Liver (tissue), 8 donors: ENCODE measurements at regions not wholly inside any gene's neighbourhood (a gene's known extent, or its start where the extent isn't known, plus 50 kb on each side); places are given as distances from the start of the nearest gene placed in this dataset.

Experiments
- DNase-seq: peaks from one replicate; pipeline ENCODE4 v3.0.0-alpha.2; 2017; ENCODE audit warnings: low spot score
- H3K27ac ChIP-seq, 2 donors: one replicate each; pipeline ENCODE4 v1.7.0; 2013; ENCODE audit warnings: inconsistent platforms in 2 of 2, low read length in 2 of 2, control low read depth in 1 of 2, low read depth in 1 of 2, mild to moderate bottlenecking in 1 of 2
- H3K27me3 ChIP-seq, 4 donors: one replicate each; pipeline versions ENCODE4 v1.6.1 to v1.7.0; 2013; ENCODE audit warnings: low read length in 3 of 4, inconsistent platforms in 1 of 4, mild to moderate bottlenecking in 1 of 4, moderate library complexity in 1 of 4; ENCODE audit not compliant: control insufficient read depth in 4 of 4, insufficient read depth in 4 of 4
- H3K36me3 ChIP-seq, 4 donors: one replicate each; pipeline versions ENCODE4 v1.6.1 to v1.7.0; 2013; ENCODE audit warnings: low read length in 3 of 4, mild to moderate bottlenecking in 3 of 4, low read depth in 1 of 4, moderate library complexity in 1 of 4; ENCODE audit not compliant: control insufficient read depth in 4 of 4, insufficient read depth in 3 of 4
- H3K4me1 ChIP-seq, 4 donors: one replicate each; pipeline versions ENCODE4 v1.6.1 to v1.7.0; 2013; ENCODE audit warnings: low read length in 3 of 4, mild to moderate bottlenecking in 3 of 4, moderate library complexity in 1 of 4; ENCODE audit not compliant: control insufficient read depth in 4 of 4, insufficient read depth in 4 of 4
- H3K4me3 ChIP-seq, 3 donors: one replicate each; pipeline versions ENCODE4 v1.6.1 to v1.7.0; 2013; ENCODE audit warnings: low read length in 3 of 3, control low read depth in 1 of 3, low read depth in 1 of 3, mild to moderate bottlenecking in 1 of 3
- H3K9ac ChIP-seq, 2 donors: one replicate each; pipeline ENCODE4 v1.7.0; 2013; ENCODE audit warnings: low read length in 2 of 2, mild to moderate bottlenecking in 2 of 2, moderate library complexity in 2 of 2, control low read depth in 1 of 2, low read depth in 1 of 2
- H3K9me3 ChIP-seq, 4 donors: one replicate each; pipeline versions ENCODE4 v1.6.1 to v1.7.0; 2013; ENCODE audit warnings: low read length in 3 of 4; ENCODE audit not compliant: control insufficient read depth in 4 of 4
- FOXA1 ChIP-seq: IDR thresholded peaks from 2 replicates; pipeline ENCODE4 v1.6.1; 2016; ENCODE audit warnings: antibody characterized with exemption
- FOXA2 ChIP-seq: IDR thresholded peaks from 2 replicates; pipeline ENCODE4 v1.6.1; 2016; ENCODE audit warnings: antibody characterized with exemption
- GABPA ChIP-seq, 2 donors: IDR thresholded peaks in 1 of 2; conservative IDR thresholded peaks in 1 of 2; 2 replicates each; pipeline ENCODE4 v1.6.1; 2016; ENCODE audit warnings: antibody characterized with exemption in 2 of 2, mild to moderate bottlenecking in 1 of 2, moderate library complexity in 1 of 2
- HNF4G ChIP-seq: IDR thresholded peaks from 2 replicates; pipeline ENCODE4 v1.6.1; 2016; ENCODE audit warnings: antibody characterized with exemption
- JUND ChIP-seq, 2 donors: IDR thresholded peaks; 2 replicates each; pipeline ENCODE4 v1.6.1; 2016; ENCODE audit warnings: antibody characterized with exemption in 2 of 2
- NR2F2 ChIP-seq: IDR thresholded peaks from 2 replicates; pipeline ENCODE4 v1.6.1; 2016; ENCODE audit warnings: antibody characterized with exemption
- RAD21 ChIP-seq, 2 donors: IDR thresholded peaks; 2 replicates each; pipeline ENCODE4 v1.6.1; 2016; ENCODE audit warnings: antibody characterized with exemption in 2 of 2, mild to moderate bottlenecking in 2 of 2
- SP1 ChIP-seq: IDR thresholded peaks from 2 replicates; pipeline ENCODE4 v1.6.1; 2018; ENCODE audit warnings: antibody characterized with exemption, mild to moderate bottlenecking
- TAF1 ChIP-seq: conservative IDR thresholded peaks from 2 replicates; pipeline ENCODE4 v1.6.1; 2016; ENCODE audit warnings: antibody characterized with exemption, mild to moderate bottlenecking
- YY1 ChIP-seq: IDR thresholded peaks from 2 replicates; pipeline ENCODE4 v1.6.1; 2016; ENCODE audit warnings: antibody characterized with exemption, mild to moderate bottlenecking
- WGBS: extraction: QIAGEN DNeasy Blood & Tissue Kit; methylation state at CpG from one replicate; pipeline ENCODE4 v1.1.7; 2013; 5-methylcytosine and 5-hydroxymethylcytosine counted together
- TF ChIP-seq, protein P1 (sequence below): fragments of 150-350 bp; IDR thresholded peaks from 2 replicates; pipeline ENCODE4 v1.5.1; 2017; ENCODE audit warnings: improper control_type of control experiment, low read depth, low read length; ENCODE audit not compliant: missing input control
- TF ChIP-seq, protein P2 (sequence below): IDR thresholded peaks from 2 replicates; pipeline ENCODE4 v1.6.1; 2016; ENCODE audit warnings: antibody characterized with exemption
- TF ChIP-seq, protein P3 (sequence below): IDR thresholded peaks from 2 replicates; pipeline ENCODE4 v1.6.1; 2016; ENCODE audit warnings: antibody characterized with exemption, mild to moderate bottlenecking
- TF ChIP-seq, protein P4 (sequence below): IDR thresholded peaks from 2 replicates; pipeline ENCODE4 v1.6.1; 2016; ENCODE audit warnings: antibody characterized with exemption
- donor health status: healthy.
- donor health status: healthy.
- donor health status: healthy.
- donor health status: healthy.
- donor health status: healthy.

DNA sequence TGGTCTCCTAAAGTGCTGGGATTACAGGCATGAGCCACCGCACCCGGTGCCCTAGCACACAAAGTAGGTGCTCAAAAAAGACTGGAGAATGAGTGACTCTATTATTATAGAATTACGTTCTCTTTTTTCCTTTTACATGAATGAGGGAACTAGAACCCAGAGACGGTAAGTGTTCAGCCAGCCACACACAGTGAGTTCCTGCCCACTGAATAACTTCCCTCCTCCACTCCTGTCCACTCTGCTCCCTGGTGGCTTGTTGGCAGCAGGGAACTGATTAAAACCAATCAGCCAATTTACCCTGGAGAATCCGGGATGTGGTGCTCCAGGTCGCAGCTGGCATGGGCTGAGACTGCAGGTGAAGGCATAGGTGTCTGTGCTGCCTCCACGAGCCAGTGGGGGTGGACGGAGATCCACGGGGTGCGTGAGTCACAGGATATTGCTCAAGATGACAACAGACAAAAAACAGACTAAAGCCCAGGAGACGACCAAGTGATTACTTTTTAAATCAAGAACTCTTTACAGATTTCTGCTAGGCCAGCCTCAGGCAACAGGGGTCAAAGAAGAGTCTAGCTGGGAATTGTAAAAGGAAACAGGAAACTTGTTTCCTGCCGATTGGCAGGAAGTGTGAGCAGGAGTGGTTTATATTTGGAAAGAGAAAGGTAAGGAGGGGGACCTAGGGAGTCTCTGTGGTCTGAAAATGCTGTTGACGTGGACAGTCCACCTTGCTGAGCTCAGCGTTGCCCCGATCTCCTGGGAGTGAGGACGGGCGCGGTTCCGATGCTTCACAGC lies 95.2 kb upstream of the TP53I11 start:
- TF ChIP-seq SP1 (peak; percentile 21), NR2F2 (peak; percentile 79), YY1 (no peak), JUND (IDR thresholded peaks at IDR 0.05) (peak; percentile 27 to 37), FOXA1 (no peak), HNF4G (no peak), RAD21 (IDR thresholded peaks at IDR 0.05) (no peak), FOXA2 (no peak), GABPA (IDR thresholded peaks at IDR 0.05 in 1 of 2, conservative IDR thresholded peaks at IDR 0.05 in 1 of 2) (no peak), TAF1 (no peak)
- TF ChIP-seq, protein P1, sequence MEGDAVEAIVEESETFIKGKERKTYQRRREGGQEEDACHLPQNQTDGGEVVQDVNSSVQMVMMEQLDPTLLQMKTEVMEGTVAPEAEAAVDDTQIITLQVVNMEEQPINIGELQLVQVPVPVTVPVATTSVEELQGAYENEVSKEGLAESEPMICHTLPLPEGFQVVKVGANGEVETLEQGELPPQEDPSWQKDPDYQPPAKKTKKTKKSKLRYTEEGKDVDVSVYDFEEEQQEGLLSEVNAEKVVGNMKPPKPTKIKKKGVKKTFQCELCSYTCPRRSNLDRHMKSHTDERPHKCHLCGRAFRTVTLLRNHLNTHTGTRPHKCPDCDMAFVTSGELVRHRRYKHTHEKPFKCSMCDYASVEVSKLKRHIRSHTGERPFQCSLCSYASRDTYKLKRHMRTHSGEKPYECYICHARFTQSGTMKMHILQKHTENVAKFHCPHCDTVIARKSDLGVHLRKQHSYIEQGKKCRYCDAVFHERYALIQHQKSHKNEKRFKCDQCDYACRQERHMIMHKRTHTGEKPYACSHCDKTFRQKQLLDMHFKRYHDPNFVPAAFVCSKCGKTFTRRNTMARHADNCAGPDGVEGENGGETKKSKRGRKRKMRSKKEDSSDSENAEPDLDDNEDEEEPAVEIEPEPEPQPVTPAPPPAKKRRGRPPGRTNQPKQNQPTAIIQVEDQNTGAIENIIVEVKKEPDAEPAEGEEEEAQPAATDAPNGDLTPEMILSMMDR = no peak
- TF ChIP-seq, protein P2, sequence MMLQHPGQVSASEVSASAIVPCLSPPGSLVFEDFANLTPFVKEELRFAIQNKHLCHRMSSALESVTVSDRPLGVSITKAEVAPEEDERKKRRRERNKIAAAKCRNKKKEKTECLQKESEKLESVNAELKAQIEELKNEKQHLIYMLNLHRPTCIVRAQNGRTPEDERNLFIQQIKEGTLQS = no peak
- TF ChIP-seq, protein P3, sequence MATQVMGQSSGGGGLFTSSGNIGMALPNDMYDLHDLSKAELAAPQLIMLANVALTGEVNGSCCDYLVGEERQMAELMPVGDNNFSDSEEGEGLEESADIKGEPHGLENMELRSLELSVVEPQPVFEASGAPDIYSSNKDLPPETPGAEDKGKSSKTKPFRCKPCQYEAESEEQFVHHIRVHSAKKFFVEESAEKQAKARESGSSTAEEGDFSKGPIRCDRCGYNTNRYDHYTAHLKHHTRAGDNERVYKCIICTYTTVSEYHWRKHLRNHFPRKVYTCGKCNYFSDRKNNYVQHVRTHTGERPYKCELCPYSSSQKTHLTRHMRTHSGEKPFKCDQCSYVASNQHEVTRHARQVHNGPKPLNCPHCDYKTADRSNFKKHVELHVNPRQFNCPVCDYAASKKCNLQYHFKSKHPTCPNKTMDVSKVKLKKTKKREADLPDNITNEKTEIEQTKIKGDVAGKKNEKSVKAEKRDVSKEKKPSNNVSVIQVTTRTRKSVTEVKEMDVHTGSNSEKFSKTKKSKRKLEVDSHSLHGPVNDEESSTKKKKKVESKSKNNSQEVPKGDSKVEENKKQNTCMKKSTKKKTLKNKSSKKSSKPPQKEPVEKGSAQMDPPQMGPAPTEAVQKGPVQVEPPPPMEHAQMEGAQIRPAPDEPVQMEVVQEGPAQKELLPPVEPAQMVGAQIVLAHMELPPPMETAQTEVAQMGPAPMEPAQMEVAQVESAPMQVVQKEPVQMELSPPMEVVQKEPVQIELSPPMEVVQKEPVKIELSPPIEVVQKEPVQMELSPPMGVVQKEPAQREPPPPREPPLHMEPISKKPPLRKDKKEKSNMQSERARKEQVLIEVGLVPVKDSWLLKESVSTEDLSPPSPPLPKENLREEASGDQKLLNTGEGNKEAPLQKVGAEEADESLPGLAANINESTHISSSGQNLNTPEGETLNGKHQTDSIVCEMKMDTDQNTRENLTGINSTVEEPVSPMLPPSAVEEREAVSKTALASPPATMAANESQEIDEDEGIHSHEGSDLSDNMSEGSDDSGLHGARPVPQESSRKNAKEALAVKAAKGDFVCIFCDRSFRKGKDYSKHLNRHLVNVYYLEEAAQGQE = peak; percentile 15
- TF ChIP-seq, protein P4, sequence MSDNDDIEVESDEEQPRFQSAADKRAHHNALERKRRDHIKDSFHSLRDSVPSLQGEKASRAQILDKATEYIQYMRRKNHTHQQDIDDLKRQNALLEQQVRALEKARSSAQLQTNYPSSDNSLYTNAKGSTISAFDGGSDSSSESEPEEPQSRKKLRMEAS = peak; percentile 23
- Histone ChIP-seq H3K27me3 (no peaks in the 10 kb centered on the region), H3K36me3 (no peaks in the 10 kb centered on the region), H3K9me3 (no peaks in the 10 kb centered on the region), H3K9ac (no peak overlapping the region), H3K4me3 (no peak overlapping the region), H3K4me1 (no peaks in the 10 kb centered on the region), H3K27ac (peak overlapping the region; percentile 48 to 75)
- WGBS = 61% methylated on average over 19 of the region's 19 CpGs
- DNase-seq = no peak

DNA sequence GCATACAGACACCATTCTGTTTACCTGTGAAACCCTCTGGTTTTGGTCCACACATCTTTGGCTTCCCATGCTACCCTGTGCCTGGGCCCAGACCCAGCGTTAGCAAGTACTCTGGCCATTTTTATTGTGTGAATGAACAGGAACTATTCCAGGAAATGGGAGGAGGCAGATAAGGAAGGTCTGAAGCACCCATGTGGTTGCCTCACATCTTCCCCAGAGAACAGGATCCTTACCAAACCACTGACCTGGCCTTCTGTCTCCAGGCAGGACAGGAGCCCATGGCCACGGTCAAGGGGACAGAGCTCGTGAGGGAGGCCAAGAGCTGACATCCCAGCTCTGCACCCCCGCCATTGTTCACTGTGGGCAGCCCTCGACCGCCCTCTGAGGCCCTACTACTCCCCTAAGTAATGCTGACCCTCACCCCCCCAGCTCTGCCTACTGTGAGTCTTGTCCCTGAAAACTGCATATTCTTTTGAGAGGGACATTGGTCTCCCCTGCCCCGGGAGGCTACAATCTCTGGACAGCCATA lies 97.7 kb upstream of the TP53I11 start:
- TF ChIP-seq RAD21 (IDR thresholded peaks at IDR 0.05) (no peak), GABPA (IDR thresholded peaks at IDR 0.05 in 1 of 2, conservative IDR thresholded peaks at IDR 0.05 in 1 of 2) (no peak)
- TF ChIP-seq, protein P3 = no peak
- no peak overlapping the region for H3K9ac ChIP-seq
- H3K4me1 ChIP-seq = no peaks in the 10 kb centered on the region
- no peaks in the 10 kb centered on the region for H3K9me3 ChIP-seq
- DNase-seq = no peak
- peak overlapping the region; percentile 43 to 66 for H3K27ac ChIP-seq
- 83% methylated on average over 7 of the region's 7 CpGs for WGBS
- H3K4me3 ChIP-seq = no peak overlapping the region
- no peaks in the 10 kb centered on the region for H3K36me3 ChIP-seq
- no peaks in the 10 kb centered on the region for H3K27me3 ChIP-seq
